C4-2B (cell line): ENCODE measurements at regions not wholly inside any gene's neighbourhood (a gene's known extent, or its start where the extent isn't known, plus 50 kb on each side); places are given as distances from the start of the nearest gene placed in this dataset.
"Not testable (repeated sequence)": the region's sequence is repeated elsewhere in the genome, so short reads cannot be mapped to it uniquely, and the experiment has no call there.

ENCODE experiments used
- H3K27ac ChIP-seq: fragments of 450-650 bp; 2 replicates; pipeline ENCODE4 v1.5.1; 2017
- ZFX ChIP-seq: fragments of 450-650 bp; IDR thresholded peaks from 2 replicates; pipeline ENCODE4 v1.6.1; 2017
- TF ChIP-seq, protein P1 (sequence below): fragments of 450-650 bp; conservative IDR thresholded peaks from 2 replicates; pipeline ENCODE4 v1.5.1; 2017; ENCODE audit warnings: mild to moderate bottlenecking

DNA sequence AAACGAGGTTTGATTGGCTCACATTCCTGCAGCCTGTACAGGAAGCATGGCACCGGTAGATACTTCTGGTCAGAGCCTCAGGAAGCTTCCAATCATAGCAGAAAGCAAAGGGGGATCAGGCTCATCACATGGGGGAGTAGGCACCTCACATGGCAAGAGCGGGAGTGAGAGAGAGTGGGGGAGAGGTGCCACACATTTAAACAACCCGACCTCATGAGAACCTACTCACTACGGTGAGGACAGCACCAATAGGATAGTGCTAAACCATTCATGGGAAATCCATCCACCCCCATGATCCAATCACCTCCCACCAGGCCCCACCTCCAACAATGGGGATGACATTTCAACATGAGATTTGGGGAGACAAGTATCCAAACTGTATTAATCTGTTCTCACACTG is 105.8 kb downstream of the SOCS6 start:
- H3K27ac ChIP-seq: no peak overlapping the region
- TF ChIP-seq, protein P1, sequence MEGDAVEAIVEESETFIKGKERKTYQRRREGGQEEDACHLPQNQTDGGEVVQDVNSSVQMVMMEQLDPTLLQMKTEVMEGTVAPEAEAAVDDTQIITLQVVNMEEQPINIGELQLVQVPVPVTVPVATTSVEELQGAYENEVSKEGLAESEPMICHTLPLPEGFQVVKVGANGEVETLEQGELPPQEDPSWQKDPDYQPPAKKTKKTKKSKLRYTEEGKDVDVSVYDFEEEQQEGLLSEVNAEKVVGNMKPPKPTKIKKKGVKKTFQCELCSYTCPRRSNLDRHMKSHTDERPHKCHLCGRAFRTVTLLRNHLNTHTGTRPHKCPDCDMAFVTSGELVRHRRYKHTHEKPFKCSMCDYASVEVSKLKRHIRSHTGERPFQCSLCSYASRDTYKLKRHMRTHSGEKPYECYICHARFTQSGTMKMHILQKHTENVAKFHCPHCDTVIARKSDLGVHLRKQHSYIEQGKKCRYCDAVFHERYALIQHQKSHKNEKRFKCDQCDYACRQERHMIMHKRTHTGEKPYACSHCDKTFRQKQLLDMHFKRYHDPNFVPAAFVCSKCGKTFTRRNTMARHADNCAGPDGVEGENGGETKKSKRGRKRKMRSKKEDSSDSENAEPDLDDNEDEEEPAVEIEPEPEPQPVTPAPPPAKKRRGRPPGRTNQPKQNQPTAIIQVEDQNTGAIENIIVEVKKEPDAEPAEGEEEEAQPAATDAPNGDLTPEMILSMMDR: no peak
- TF ChIP-seq ZFX: no peak

DNA sequence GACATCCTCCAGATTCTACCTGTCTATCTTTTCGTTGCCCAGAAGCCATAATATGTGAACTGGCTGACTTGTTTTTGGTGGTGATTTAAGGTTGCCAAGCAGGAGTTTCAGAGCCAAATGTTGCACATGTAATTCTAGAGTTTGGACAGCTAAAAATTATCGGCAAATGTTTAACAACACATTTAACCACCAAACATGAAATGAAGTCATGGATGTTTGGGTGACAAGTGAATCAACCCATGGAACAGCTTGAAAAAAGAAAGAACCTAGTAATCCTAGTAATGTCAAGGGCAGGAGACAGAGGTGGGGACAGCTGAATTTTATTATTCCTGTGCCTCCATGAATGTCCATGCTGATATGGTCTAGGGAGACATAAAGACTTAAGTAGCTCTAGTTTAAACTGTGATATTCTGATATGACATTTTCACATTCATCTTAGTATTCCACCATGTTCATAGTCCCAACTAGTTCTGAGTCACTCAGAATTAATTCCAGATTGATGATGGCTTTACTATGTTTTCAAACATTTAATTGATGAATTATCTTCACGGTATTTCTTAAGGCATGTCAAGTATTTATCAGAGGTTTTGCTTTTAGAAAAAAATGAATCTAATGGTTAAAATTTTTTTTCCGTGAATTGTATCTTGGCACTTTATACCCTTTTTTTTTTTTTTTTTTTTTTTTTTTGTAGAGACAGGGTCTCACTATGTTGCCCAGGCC is 101.7 kb downstream of the SOCS6 start:
- no peak for TF ChIP-seq ZFX
- TF ChIP-seq, protein P1: no peak
- H3K27ac ChIP-seq: no peak overlapping the region

DNA sequence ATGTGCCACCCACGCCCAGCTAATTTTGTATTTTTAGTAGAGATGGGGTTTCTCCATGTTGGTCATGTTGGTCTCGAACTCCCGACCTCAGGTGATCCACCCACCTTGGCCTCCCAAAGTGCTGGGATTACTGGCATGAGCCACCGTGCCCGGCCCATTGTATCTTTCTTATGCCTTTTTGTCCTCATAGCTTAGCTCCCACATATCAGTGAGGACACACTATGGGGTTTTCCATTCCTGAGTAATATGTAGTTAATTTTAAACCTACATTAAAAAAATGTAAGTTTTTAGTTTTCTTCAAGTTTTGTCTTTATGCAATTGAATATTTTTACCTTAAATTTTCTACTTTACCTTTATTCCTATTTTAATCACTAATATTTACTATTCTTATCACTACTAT is 100.2 kb downstream of the SOCS6 start:
- H3K27ac ChIP-seq: not testable (repeated sequence)

DNA sequence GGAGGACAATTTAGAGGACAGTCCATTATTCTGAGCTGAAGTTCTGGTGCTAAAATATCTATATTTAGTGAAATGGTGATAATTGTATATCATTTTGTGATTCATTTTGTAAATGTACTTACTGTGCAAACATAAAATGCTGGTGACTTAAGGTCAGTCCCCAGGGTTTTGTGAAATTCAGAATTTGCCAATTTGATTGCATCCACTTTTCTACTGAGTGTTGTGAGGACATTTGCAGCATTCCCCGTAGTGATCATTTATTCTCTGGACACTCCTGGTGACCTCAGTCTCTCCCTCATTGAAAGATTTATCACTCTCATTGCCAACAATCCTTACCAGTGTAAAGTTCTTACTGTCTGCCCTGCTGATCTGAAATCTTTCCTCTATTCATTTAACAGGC is 98.2 kb downstream of the SOCS6 start:
- no peak for TF ChIP-seq ZFX
- TF ChIP-seq, protein P1: no peak
- H3K27ac ChIP-seq: no peak overlapping the region

DNA sequence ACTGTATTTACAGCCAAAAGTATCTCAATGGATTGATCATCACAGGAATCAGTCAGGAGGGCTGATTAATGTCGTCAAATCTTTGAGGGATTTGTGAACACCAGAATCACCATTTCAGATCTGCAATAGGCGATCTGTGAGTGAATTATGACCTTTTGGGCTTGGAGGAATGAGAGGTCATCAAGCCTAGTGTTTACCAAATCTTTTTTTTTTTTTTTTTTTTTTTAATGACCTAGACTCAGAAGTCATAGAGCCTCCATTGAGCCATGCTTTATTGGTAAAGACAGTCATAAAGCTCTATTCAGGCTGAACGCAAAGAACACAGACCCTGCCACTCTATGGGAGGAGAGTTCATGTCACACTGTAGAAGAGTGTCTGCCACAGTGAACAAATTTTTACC is 97.7 kb downstream of the SOCS6 start:
- no peak overlapping the region for H3K27ac ChIP-seq
- no peak for TF ChIP-seq ZFX
- TF ChIP-seq, protein P1: no peak

- H3K27ac ChIP-seq: no peak overlapping the region
- TF ChIP-seq ZFX: no peak
- TF ChIP-seq, protein P1: no peak
Measured at GRCh38 chr18:70385474-70385873, 96.6 kb downstream of the SOCS6 start.

DNA sequence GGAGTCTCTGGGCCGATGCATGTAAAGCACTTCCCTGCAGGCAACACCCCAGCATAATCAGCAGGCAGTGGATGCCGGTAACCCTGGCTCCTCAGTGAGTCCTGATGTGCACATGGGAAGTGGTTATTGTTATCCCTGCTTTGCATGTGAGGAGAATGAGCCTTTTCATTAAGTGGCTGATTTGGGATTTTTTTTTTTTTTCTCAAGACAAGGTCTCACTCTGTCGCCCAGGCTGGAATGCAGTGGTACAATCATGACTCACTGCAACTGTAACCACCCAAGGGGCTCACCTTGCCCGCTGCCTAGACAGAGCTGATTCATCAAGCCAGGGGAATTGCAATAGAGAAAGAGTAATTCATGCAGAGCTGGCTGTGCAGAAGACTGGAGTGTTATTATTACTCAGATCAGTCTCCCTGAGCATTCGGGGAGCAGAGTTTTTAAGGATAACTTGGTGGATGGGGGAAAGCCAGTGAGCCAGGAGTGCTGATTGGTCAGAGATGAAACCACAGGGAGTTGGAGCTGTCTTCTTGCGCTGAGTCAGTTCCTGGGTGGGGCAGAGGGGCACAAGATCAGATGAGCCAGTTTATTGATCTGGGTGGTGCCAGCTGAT is 95.4 kb downstream of the SOCS6 start:
- TF ChIP-seq ZFX: no peak
- TF ChIP-seq, protein P1: no peak
- H3K27ac ChIP-seq: no peak overlapping the region
